Astrocyte (in vitro differentiated cells and primary cell): ENCODE measurements at regions not wholly inside any gene's neighbourhood (a gene's known extent, or its start where the extent isn't known, plus 50 kb on each side); places are given as distances from the start of the nearest gene placed in this dataset.

ENCODE experiments used
- DNase-seq: peaks from one replicate; pipeline ENCODE4 v3.0.0-alpha.2; 2010; ENCODE audit warnings: low read depth
- FAIRE-seq: peaks from 2 replicates; lab custom pipeline; 2011; peaks lifted over from hg19 to GRCh38; lab: Jason Lieb, UNC
- H2AFZ ChIP-seq: 2 replicates; pipeline ENCODE4 v1.6.0; 2012; ENCODE audit warnings: low read depth, low read length, inconsistent platforms
- H3K27ac ChIP-seq: 2 replicates; pipeline ENCODE4 v1.5.1; 2011; ENCODE audit warnings: low read depth, low read length, inconsistent platforms
- H3K27me3 ChIP-seq: 2 replicates; pipeline ENCODE4 v1.6.0; 2011; ENCODE audit warnings: low read length, inconsistent platforms; ENCODE audit not compliant: insufficient read depth
- H3K36me3 ChIP-seq: 2 replicates; pipeline ENCODE4 v1.5.1; 2011; ENCODE audit warnings: low read length, inconsistent platforms; ENCODE audit not compliant: insufficient read depth
- H3K4me1 ChIP-seq: 2 replicates; pipeline ENCODE4 v1.5.1; 2011; ENCODE audit warnings: low read length, inconsistent platforms; ENCODE audit not compliant: insufficient read depth
- H3K4me2 ChIP-seq: 2 replicates; pipeline ENCODE4 v1.6.0; 2012; ENCODE audit warnings: low read length, inconsistent platforms
- H3K4me3 ChIP-seq: 2 replicates; pipeline ENCODE4 v1.5.1; 2011; ENCODE audit warnings: low read depth, mild to moderate bottlenecking, low read length, inconsistent platforms; ENCODE audit not compliant: insufficient read depth
- H3K79me2 ChIP-seq: 2 replicates; pipeline ENCODE4 v1.6.0; 2012; ENCODE audit warnings: mild to moderate bottlenecking, low read length, inconsistent platforms; ENCODE audit not compliant: insufficient read depth
- H3K9ac ChIP-seq: 2 replicates; pipeline ENCODE4 v1.6.0; 2012; ENCODE audit warnings: mild to moderate bottlenecking, low read length, inconsistent platforms
- H3K9me3 ChIP-seq: 2 replicates; pipeline ENCODE4 v1.5.1; 2012; ENCODE audit warnings: low read depth, mild to moderate bottlenecking, low read length, inconsistent platforms; ENCODE audit not compliant: insufficient read depth
- H4K20me1 ChIP-seq: 2 replicates; pipeline ENCODE4 v1.6.0; 2012; ENCODE audit warnings: low read length, inconsistent platforms; ENCODE audit not compliant: insufficient read depth
- H3K27ac Mint-ChIP-seq: one replicate; pipeline ENCODE4 v1.8.0; 2021; ENCODE audit warnings: mild to moderate bottlenecking, mixed read lengths; ENCODE audit not compliant: unreplicated experiment
- H3K27me3 Mint-ChIP-seq: one replicate; pipeline ENCODE4 v1.8.0; 2021; ENCODE audit warnings: low read depth, mixed read lengths; ENCODE audit not compliant: unreplicated experiment
- H3K36me3 Mint-ChIP-seq: one replicate; pipeline ENCODE4 v1.8.0; 2021; ENCODE audit warnings: low read depth, mixed read lengths; ENCODE audit not compliant: unreplicated experiment
- H3K4me1 Mint-ChIP-seq: one replicate; pipeline ENCODE4 v1.8.0; 2021; ENCODE audit warnings: low read depth, mixed read lengths; ENCODE audit not compliant: unreplicated experiment
- H3K4me3 Mint-ChIP-seq: one replicate; pipeline ENCODE4 v1.8.0; 2021; ENCODE audit warnings: mild to moderate bottlenecking, moderate library complexity, mixed read lengths; ENCODE audit not compliant: unreplicated experiment
- H3K9me3 Mint-ChIP-seq: one replicate; pipeline ENCODE4 v1.8.0; 2021; ENCODE audit warnings: mild to moderate bottlenecking, mixed read lengths; ENCODE audit not compliant: unreplicated experiment
- EZH2 ChIP-seq: IDR thresholded peaks from 2 replicates; pipeline ENCODE4 v1.6.1; 2012; ENCODE audit warnings: mild to moderate bottlenecking, low read length, inconsistent platforms; ENCODE audit not compliant: insufficient read depth
- TF ChIP-seq, protein P1 (sequence below): IDR thresholded peaks from 2 replicates; pipeline ENCODE4 v1.5.1; 2011; ENCODE audit warnings: low read depth, mild to moderate bottlenecking, inconsistent platforms, low read length, moderate library complexity; ENCODE audit not compliant: insufficient read depth

- H3K27ac Mint-ChIP-seq: no peak overlapping the region
These were observed 89.0 kb downstream of the TNFAIP3 start for GRCh38 chr6:137956098-137956488.

GRCh38 chr6:137957471-137957870 is 90.4 kb downstream of the TNFAIP3 start:
- Histone ChIP-seq H3K9ac (no peak overlapping the region), H3K36me3 (no peaks in the 10 kb centered on the region), H2AFZ (no peak overlapping the region), H3K4me1 (no peaks in the 10 kb centered on the region), H3K9me3 (no peaks in the 10 kb centered on the region), H3K4me3 (no peak overlapping the region), H3K79me2 (no peaks in the 10 kb centered on the region), H3K4me2 (no peak overlapping the region), H3K27ac (no peak overlapping the region), H4K20me1 (no peaks in the 10 kb centered on the region), H3K27me3 (no peaks in the 10 kb centered on the region)
- FAIRE-seq: no peak
- TF ChIP-seq, protein P1, sequence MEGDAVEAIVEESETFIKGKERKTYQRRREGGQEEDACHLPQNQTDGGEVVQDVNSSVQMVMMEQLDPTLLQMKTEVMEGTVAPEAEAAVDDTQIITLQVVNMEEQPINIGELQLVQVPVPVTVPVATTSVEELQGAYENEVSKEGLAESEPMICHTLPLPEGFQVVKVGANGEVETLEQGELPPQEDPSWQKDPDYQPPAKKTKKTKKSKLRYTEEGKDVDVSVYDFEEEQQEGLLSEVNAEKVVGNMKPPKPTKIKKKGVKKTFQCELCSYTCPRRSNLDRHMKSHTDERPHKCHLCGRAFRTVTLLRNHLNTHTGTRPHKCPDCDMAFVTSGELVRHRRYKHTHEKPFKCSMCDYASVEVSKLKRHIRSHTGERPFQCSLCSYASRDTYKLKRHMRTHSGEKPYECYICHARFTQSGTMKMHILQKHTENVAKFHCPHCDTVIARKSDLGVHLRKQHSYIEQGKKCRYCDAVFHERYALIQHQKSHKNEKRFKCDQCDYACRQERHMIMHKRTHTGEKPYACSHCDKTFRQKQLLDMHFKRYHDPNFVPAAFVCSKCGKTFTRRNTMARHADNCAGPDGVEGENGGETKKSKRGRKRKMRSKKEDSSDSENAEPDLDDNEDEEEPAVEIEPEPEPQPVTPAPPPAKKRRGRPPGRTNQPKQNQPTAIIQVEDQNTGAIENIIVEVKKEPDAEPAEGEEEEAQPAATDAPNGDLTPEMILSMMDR: no peak
- TF ChIP-seq EZH2: no peak
- Mint-ChIP-seq H3K4me1 (no peaks in the 10 kb centered on the region), H3K4me3 (no peak overlapping the region), H3K27ac (no peak overlapping the region), H3K9me3 (peaks cover 5% of the 10 kb centered on the region), H3K36me3 (no peaks in the 10 kb centered on the region), H3K27me3 (no peaks in the 10 kb centered on the region)
- no peak for DNase-seq

More at GRCh38 chr6:137956098-137956488, 89.0 kb downstream of the TNFAIP3 start:
- Histone ChIP-seq H3K79me2 (no peaks in the 10 kb centered on the region), H3K27me3 (peaks cover 2% of the 10 kb centered on the region), H3K27ac (no peak overlapping the region), H3K4me1 (no peaks in the 10 kb centered on the region), H3K4me3 (no peak overlapping the region), H2AFZ (no peak overlapping the region), H3K9me3 (no peaks in the 10 kb centered on the region), H4K20me1 (no peaks in the 10 kb centered on the region), H3K9ac (no peak overlapping the region), H3K36me3 (no peaks in the 10 kb centered on the region), H3K4me2 (no peak overlapping the region)
- H3K36me3 Mint-ChIP-seq: no peaks in the 10 kb centered on the region
- DNase-seq (no peak), FAIRE-seq (no peak)
- H3K27me3 Mint-ChIP-seq: no peaks in the 10 kb centered on the region
- H3K9me3 Mint-ChIP-seq: peaks cover 5% of the 10 kb centered on the region
- no peak for TF ChIP-seq EZH2
- TF ChIP-seq, protein P1: no peak
- H3K4me1 Mint-ChIP-seq: no peaks in the 10 kb centered on the region
- H3K4me3 Mint-ChIP-seq: no peak overlapping the region

- no peak overlapping the region for H3K27ac Mint-ChIP-seq
- H4K20me1 ChIP-seq: no peaks in the 10 kb centered on the region
- H3K4me2 ChIP-seq: no peak overlapping the region
- no peaks in the 10 kb centered on the region for H3K9me3 ChIP-seq
- no peaks in the 10 kb centered on the region for H3K79me2 ChIP-seq
- H3K4me3 ChIP-seq: no peak overlapping the region
- H3K4me1 ChIP-seq: no peaks in the 10 kb centered on the region
- no peaks in the 10 kb centered on the region for H3K4me1 Mint-ChIP-seq
- TF ChIP-seq EZH2: no peak
- TF ChIP-seq, protein P1: no peak
- peaks cover 5% of the 10 kb centered on the region for H3K9me3 Mint-ChIP-seq
- no peaks in the 10 kb centered on the region for H3K27me3 Mint-ChIP-seq
- H3K27ac ChIP-seq: no peak overlapping the region
- no peak overlapping the region for H3K9ac ChIP-seq
- no peaks in the 10 kb centered on the region for H3K36me3 ChIP-seq
- no peaks in the 10 kb centered on the region for H3K27me3 ChIP-seq
- H2AFZ ChIP-seq: no peak overlapping the region
- H3K4me3 Mint-ChIP-seq: no peak overlapping the region
- no peaks in the 10 kb centered on the region for H3K36me3 Mint-ChIP-seq
- FAIRE-seq (no peak), DNase-seq (no peak)
These were observed 91.9 kb downstream of the TNFAIP3 start for GRCh38 chr6:137958811-137959565.
